NCI-H524 treated with DMSO at 0.1 percent for 48 hours (cell line): ENCODE measurements at regions not wholly inside any gene's neighbourhood (a gene's known extent, or its start where the extent isn't known, plus 50 kb on each side); places are given as distances from the start of the nearest gene placed in this dataset.
"Not testable (repeated sequence)": the region's sequence is repeated elsewhere in the genome, so short reads cannot be mapped to it uniquely, and the experiment has no call there.

Experiments
- DNase-seq: peaks from one replicate; lab custom pipeline; 2025; lab: John Stamatoyannopoulos, UW

DNA sequence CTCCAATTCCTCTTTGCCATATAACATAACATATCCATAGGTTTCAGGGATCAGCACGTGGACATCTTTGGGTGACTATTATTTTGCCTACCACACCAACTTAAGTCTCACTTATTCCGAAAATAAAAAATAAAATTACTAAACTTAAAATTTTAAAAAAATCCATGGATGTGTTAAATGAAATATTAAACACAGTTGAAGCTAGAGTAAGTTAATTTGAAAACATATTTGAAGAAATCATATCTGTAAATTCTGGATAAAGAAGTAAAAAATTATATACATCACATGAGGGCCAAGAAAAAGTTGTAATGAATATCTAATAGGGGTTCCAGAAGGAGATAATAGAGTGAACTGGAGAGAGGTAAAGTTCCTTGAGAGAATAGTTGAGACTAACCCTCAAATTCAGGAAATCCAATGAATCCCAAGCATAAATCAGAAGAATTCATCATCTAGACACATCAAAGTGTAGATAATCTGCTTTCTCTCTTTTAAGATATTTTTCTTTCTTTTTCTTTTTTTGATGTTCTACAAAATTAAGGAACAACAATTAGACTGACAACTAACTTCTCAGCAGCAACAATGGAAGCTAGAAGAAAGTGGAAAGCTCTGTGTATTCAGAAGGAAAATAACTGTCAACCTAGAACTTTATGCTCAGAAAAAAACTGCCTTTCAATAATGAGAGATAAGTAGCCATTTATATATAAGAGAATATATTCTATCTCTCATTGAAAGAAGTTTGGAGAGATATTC is 147.4 kb downstream of the ABHD5 start:
- DNase-seq: no peak

DNA sequence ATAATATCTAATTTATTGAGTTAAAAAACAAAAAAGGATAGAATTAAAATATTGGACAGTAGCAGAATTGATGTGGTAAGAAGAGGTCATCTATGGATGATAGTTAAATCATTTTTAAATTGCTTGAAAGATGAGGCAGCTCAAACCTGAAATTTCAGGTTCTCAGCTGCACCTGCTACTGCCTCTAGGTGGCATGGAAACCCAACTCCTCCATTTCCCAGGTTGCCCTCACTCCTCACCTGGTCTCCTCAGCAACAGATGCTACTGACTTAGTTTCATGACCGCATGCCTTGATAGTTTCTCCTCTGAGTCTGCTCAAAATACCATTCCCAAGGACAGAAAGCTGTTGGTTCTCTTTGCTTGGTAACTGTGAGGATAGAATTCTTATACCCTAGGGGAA is 148.1 kb downstream of the ABHD5 start:
- no peak for DNase-seq

DNA sequence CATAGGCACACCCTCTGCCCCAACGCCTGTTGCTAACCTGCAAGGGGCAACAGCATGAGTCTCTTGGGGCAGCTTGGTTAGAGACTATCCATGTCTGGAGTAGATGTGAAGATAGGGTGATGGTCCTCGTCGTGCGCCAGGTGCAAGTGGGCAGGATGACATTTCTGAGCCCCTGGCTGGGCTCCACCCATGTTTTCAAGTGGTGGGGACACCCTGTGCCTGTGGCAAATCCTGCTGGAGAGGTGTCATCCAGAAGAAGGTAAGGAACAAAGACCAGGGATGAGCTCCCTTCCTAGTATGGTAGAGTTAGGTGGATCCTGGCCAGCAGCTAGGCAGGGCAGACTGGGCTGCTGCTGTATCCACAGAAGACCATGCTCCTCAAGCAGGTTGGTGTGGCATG is 152.6 kb downstream of the ABHD5 start:
- no peak for DNase-seq

DNA sequence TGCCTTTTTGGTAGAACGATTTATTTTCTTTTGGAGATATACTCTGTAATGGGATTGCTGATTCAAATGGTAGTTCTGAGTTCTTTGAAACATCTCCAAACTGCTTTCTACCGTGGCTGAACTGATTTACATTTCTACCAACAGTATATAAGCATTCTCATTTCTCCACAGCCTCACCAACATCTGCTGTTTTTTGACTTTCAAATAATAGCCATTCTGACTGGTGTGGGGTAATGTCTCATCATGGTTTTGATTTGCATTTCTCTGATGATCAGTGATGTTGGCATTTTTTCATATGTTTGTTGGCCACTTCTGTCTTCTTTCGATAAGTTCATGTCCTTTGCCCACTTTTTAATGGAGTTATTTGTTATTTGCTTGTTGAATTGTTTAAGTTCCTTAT is 154.0 kb downstream of the ABHD5 start:
- no peak for DNase-seq

DNA sequence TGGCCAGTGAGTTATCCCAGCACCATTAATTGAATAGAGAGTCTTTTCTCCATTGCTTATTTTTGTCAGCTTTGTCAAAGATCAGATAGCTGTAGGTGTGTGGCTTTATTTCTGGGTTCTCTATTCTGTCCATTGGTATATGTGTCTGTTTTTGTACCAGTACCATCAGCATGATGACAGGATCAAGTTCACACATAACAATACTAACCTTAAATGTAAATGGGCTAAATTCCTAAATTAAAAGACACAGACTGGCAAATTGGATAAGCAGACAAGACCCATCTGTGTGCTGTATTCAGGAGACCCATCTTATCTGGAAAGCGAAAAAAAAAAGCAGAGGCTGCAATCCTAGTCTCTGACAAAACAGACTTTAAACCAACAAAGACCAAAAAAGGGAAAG is 154.8 kb downstream of the ABHD5 start:
- DNase-seq: not testable (repeated sequence)

DNA sequence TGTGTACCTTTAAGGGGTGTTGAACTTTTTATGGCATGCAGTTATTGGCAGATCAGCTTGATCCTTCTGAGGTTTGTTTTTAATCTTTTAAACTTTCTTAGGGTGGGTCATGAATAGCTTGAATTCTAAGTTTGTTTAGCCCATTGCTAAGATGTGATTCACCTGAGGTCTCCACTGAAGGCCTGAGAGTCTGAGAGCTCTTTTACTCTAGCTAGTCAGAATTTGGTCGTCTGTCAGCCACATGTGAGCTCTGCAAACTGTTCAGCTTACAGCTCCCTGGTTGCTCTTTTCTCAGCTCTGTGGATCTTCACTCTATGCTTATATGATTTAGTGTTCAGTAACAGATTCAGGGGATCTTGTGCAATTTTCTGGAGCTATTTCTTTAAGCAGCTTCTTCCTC is 161.3 kb downstream of the ABHD5 start:
- DNase-seq: no peak

DNA sequence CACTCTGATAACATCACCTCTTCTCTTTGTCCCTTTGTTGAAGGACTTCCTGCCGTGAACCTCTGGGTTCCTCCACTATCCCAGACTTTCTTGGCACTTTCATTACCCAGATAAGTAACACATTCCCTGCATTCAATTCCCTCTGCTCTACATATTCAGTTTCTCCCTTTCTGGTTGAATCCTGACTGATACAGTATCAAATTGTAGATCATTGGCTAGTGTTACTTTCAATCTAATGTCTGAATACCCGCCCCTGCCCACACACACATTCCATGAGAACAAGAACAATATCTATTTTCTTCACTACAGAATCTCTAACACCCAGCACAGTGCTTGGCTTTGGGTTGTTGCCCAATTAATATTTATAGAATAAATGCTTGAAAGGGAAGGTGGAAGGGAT is 163.5 kb downstream of the ABHD5 start:
- no peak for DNase-seq

DNA sequence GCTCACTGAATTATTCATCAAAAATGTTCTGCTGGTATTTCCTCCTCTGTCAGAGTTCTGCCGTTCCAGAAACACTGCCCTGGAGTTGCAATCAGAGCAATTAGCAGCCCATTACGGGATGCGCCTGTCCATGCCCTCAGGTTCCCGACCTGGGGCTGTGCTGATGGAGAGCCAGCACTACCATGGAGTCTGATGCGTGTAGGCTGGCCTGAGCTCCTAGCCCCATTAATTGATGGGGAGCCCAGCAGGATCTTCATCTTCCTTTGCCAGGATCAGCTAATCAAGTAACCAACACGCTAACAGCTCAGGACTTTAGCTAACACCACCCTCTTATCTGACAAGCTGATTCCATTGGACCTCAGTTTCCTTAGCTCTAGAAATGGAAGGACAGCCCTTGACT is 164.2 kb downstream of the ABHD5 start:
- no peak for DNase-seq

DNA sequence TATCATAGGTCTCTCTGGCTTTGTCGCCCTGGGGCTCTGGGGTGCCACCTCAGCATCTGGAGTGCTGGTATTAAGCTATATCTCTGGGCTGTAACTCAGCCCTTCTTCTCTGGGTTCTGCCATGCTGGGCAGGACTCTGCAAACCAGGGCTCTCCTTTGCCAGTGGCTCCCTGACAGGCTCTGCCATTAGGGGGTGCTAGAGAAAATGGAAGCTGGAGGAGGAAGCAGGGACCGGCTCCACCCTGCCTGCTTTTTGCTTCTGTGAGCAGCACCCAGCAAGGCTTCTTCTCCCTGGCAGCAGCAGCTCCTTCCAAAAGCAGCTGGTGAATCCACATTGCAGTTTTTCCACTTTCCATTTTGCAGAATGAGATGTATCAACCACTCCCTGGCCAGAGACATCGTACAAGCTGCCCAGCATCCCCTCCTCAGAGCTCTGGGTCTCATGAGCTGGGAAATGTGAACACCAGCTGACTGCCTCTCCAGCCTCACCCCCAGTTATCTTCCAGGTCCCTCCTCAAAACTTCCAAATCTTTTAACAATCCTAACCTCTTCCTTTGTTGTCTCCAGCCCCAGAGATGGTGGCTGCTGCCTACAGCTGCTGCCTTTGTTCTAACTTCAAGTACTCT is 165.0 kb downstream of the ABHD5 start:
- no peak for DNase-seq

DNA sequence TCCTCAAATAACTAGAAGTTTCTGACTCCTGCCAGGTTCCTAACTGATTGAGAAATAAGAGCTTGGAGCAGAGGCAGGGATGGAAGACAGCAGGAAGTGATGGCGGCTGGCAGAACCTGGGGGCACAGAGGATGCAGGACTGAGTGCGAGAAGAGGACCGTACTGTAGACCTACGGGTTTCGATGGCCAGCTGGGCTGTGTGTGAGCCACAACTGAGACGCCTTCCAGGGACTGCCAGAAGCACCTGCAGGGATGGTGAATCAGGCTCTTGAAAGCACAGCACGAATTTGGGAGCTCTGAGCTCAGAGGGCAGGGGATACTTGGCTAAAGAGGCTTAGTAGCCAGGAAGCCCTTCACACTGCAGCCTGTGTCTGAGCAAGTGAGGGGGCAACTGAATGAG is 165.6 kb downstream of the ABHD5 start:
- DNase-seq: no peak

DNA sequence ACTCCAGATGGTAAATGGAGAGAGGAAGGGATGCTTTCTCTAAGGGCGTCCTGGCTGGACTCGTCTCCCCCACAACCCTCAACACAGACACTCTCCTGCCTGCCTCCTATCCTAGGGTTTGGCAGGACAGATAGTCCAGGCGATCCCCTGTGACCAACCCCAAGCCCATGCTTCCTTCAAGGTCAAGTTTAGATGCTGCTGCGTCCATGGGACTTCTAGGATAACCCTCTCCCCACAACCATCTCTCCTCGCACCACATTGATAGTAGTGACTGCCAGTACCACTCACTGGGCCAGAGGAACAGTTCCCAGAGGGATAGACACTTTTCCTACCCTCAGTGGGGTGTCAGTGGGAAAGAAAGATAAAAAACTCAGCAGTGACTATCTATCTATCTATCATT is 166.0 kb downstream of the ABHD5 start:
- no peak for DNase-seq

DNA sequence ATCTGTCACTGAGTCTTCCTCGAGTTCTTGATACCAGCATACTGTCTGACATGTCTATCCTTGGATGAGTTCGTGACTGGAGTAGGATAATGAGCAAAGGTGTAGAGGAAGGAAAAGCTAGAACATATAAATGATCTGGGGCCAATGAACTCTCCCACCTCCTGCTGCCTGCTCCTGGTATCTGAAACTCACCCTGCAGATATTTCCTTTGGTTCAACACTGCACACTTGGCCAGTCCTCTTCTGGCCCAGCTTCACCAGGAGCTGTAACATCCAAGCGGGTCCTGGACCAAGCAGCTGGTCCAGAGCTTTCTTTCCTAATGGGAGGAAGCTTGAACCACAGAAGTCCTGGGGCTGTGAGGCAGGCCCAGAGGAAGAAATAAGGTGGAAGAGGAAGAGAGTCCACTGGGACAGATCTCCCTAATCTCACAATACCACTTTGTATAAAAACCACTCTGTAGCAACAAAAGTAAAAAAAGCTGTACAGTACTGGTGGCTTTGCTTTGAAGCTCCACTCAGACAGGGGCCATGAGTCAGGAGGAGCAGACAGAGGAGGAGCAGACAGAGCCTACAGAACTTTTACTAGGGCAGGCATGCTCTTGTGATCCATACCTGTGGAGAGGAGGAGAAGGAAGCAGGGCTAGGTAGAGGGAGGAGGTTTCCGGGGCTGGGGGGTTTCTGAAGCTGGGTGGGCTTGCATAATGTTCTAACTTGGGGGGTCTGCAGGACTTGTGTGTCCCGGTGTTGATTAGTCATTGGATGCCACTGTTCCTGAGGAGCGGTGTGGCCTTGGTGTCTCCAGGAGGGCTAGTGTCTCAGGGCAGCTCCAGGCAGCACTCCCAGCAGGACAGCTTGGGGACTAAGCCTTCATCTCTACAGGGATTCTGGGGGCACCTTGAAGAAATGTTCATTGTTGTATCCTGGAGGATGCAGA is 166.9 kb downstream of the ABHD5 start:
- no peak for DNase-seq

DNA sequence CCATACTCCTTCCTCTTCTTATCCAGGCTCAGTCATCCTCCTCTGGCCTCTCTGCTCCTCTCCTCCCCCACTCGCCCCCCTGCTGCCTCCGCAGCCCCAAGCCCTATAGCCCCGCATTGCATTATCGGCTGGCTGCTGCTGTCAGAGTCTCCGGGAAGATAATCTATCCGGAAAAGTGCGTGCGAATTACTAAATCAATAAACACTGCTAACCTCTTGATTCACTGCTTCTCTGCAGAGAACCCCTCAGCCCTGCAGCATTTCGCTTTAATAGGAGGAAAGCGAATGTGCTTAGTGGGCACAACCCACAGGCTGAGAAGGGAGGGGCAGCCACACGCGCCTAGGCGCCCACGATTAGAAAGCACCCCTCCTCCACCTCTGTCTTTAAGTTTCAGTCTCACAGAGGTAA is 167.6 kb downstream of the ABHD5 start:
- DNase-seq: no peak

DNA sequence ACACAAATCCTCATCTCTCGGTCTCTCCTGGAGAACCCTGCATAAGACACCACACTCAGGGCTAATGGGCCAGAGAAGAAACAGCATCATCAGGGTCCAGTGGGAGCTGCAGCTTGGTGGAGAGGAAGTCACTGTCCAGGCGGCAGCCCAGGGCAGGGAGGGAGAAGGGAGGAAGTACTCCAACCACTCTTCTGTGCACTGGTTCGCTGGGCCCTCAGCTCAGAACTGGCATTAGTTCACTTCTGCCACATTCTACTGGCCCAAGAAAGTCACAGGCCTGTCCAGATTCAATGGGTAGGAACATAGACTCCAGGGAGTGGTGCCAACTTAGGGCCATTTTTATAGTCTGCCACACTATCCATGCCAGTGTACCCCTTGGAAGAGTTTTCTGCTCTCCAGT is 169.0 kb downstream of the ABHD5 start:
- DNase-seq: no peak

DNA sequence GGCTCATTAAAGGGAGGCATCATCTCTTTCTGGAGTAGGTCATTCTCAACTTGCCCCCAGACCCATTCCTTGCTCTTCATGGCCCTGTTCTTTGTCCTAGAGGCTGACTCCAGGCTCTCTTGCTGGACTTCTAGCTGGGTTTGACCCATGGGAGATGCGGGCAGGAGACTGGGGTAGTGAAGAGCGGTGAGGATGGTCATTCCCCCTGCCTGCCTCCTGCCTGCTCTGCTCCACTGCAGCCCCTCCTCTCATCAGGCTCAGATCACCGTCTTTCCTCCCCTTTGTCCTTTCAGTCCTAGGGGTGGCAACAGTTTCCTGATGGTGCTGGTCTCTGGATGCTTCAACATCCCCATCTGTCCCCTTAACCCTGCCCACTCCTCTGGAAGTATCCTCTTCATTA is 170.9 kb downstream of the ABHD5 start:
- no peak for DNase-seq

DNA sequence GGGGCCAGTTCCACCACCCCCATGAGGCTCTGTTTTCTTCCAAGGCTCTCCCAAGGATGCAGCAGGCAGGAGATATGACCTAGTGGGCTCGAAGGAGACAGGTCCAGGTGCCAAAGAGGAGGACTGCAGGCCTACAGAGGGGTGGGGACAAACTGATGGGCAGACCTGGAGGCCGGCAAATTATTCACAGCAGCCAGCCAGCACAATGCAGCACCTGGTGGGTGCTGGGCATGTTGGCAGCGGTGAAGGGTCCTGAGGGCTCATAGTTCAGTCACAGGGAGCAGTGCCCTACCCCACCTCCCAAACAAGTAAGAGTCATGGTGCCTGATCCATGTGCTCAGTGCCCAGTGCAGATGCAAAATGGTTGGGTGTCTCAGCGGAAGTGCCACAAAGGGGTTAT is 171.7 kb downstream of the ABHD5 start:
- no peak for DNase-seq

DNA sequence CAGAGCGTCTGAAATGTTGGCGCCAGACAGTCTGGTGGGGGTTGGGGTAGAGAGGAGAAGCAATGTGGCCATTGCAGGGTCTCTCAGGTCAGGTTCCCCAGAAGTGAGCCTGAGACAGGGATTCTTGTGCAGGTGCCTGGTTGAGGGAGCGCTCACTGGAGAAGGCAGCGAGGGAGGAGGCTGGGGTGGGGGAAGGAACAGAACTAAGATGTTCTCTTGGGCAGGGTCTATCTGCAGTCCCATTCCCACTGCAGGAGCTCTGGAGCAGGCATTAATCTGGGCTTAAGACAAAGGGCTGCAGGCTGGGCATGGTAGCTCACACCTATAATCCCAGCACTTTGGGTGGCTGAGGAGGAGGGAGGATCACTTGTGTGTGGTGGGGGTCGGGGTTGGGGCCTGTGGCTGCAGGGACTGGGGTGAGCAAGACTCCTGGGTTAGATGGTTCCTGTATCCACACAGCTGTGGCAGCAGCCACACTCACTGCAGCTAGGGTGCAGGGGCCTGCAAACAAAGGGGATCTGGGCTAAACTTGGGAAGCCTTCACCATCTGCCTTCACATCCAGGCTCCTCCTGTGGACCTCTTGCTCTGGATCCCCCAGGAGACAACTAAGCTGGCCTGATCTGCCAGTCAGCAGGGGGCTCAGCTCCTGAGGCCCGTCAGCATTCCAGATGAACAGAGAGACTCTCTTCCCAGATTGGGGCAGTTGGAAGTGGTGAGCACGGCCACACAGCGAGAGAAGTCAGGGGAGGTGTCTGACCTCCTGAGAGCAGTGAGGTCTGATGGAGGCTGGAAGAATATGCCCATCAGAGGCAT is 172.5 kb downstream of the ABHD5 start:
- no peak for DNase-seq

DNA sequence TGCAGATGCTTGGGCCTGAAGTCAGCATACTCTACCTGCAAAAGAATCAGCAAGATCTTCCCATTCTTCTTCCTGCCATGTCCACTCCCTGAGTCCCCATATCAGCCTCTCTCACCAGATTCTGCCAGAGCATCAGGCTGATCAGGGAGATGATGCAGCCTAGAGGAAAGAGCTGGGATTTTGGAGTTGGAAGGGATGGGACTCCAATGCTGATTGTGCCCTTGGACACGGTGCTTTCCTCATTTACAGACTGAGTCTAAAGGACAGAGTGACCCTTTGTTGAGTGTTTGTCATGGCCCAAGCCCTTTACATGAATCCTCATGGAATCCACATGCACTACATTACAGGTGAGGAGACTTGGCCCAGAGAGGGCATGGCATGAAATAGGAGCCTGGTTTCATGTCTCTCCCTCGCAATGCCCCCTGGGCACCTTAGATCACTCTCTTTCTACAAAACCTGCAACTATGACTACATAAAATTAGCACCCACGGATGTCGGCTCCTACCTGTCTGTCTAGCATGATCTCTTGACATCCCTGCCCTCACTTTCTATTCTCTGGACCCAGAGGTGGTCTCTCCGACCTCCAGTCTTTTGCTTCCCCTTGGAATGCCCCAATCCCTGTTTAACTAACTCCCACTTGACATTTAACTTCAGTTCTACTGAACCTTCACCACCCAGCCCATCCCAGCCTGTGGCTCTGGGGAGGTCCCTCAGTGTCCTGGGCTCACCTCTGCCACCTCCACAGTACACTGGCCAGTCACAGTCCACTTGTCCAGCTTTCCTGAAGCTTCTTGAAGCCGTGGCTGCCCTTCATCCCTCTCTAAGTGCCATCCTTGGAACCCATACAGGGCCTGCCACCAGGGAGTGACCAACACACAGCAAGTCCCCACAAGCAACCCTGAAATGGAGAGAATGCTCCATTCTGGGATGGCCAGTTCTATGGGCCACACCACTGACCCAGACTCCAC is 173.5 kb downstream of the ABHD5 start:
- no peak for DNase-seq

DNA sequence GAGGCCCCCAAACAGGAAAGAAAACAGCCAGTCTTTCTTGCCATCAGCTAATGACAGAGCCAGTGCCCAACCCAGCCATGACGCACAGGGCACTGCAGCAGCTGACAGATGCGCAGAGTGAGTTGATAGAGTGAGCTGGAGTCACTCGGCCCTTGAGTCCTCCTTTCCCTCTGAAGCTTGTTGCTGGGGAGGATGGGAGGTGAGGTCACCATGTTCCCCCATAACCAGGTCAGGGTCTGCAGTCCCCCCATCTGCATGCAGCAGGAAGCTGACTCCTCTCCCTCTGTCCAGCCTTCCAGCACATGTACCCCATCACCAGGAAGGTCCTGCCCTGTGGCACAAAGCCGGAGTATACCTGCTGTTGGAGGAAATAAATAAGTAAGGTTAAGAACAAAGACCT is 174.6 kb downstream of the ABHD5 start:
- DNase-seq: no peak

DNA sequence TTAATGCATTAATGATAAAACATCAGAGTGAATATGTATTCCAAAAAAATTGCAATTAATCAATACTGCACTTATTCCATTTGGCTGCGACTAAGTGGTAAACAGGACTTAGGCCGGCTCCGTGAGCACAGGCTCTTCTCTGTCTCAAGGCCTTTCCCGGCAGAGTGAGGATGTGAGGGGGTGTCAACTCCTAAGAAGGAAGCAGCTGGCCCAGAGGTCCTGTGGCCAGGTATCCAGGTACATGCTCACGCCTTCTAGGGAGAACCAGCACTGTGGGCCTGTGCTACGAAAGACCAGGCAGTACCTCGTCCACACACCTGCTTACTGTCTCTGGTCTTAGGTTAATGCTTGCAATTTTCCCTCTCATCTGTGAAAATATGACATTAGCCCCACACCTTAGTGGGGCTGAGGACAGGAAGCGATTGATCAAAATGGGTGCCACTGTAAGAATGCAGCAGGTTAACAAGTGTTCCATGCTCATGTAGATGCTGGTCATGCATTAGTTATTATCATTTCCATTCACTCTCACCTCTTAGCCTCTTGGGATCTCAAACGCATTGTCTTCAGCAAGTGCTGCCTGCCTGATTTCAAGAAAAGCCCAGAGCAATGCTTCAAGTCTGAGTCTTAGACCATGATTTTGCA is 175.3 kb downstream of the ABHD5 start:
- DNase-seq: no peak
